Tibial nerve (tissue), 4 donors: ENCODE measurements at regions not wholly inside any gene's neighbourhood (a gene's known extent, or its start where the extent isn't known, plus 50 kb on each side); places are given as distances from the start of the nearest gene placed in this dataset.

ENCODE experiments used
- EP300 ChIP-seq, 2 donors: sonication (generic); formaldehyde crosslinking; IDR thresholded peaks; one replicate each; pipeline ENCODE4 v1.6.1; 2017; ENCODE audit warnings: antibody characterized with exemption in 2 of 2, mild to moderate bottlenecking in 1 of 2
- POLR2A ChIP-seq, 2 donors: fragments of 450-650 bp; IDR thresholded peaks; one replicate each; pipeline ENCODE4 v1.6.1; 2017; ENCODE audit warnings: antibody characterized with exemption in 2 of 2, mild to moderate bottlenecking in 2 of 2, moderate library complexity in 2 of 2
- TF ChIP-seq, protein P1 (sequence below), 5 experiments: fragments of 200-600 bp in 3 of 5; fragments of 450-650 bp in 2 of 5; sonication (generic) in 3 of 5; IDR thresholded peaks; one replicate each; pipeline ENCODE4 v1.5.1; 2016 to 2019; ENCODE audit warnings: antibody characterized with exemption in 5 of 5, mild to moderate bottlenecking in 3 of 5, moderate library complexity in 2 of 5

DNA sequence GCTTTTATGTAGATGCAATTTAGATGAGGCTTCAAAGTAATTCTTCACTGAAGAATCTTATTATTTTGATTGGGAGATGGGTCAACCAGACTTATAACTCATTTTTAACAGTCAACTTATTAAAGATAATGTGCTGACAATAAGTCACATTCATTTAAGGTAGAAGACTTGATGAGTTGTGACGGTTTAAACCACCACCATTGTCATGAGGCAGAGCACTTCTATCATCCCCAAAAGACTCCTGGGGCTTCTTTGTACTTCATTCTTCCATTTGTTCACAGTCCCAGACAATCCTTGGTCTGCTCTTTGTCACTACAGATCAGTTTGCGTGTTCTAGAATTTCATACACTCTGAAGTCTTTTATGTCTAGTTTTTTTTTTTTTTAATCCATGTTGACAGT is 346.1 kb downstream of the RASEF start:
- TF ChIP-seq, protein P1, sequence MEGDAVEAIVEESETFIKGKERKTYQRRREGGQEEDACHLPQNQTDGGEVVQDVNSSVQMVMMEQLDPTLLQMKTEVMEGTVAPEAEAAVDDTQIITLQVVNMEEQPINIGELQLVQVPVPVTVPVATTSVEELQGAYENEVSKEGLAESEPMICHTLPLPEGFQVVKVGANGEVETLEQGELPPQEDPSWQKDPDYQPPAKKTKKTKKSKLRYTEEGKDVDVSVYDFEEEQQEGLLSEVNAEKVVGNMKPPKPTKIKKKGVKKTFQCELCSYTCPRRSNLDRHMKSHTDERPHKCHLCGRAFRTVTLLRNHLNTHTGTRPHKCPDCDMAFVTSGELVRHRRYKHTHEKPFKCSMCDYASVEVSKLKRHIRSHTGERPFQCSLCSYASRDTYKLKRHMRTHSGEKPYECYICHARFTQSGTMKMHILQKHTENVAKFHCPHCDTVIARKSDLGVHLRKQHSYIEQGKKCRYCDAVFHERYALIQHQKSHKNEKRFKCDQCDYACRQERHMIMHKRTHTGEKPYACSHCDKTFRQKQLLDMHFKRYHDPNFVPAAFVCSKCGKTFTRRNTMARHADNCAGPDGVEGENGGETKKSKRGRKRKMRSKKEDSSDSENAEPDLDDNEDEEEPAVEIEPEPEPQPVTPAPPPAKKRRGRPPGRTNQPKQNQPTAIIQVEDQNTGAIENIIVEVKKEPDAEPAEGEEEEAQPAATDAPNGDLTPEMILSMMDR (IDR thresholded peaks at IDR 0.05): no peak
- TF ChIP-seq POLR2A (IDR thresholded peaks at IDR 0.05): no peak
- no peak for TF ChIP-seq EP300 (IDR thresholded peaks at IDR 0.05)
